Neuronal stem cell (in vitro differentiated cells): ENCODE measurements at regions not wholly inside any gene's neighbourhood (a gene's known extent, or its start where the extent isn't known, plus 50 kb on each side); places are given as distances from the start of the nearest gene placed in this dataset.

Experiments used
- DNase-seq: peaks from one replicate; pipeline ENCODE4 v3.0.0-alpha.2; 2013; ENCODE audit warnings: low spot score
- H2AFZ ChIP-seq: one replicate; pipeline ENCODE4 v1.6.1; 2013; ENCODE audit warnings: mild to moderate bottlenecking, low read length, inconsistent platforms
- H2AK5ac ChIP-seq: 2 replicates; pipeline ENCODE4 v1.6.1; 2013; ENCODE audit warnings: low read depth, mild to moderate bottlenecking, inconsistent platforms, low read length, moderate library complexity, mixed read lengths
- H2BK120ac ChIP-seq: 2 replicates; pipeline ENCODE4 v1.6.1; 2013; ENCODE audit warnings: low read depth, mild to moderate bottlenecking, inconsistent platforms, low read length, moderate library complexity, mixed read lengths
- H2BK12ac ChIP-seq: one replicate; pipeline ENCODE4 v1.6.1; 2013; ENCODE audit warnings: low read length, inconsistent platforms
- H2BK15ac ChIP-seq: 2 replicates; pipeline ENCODE4 v1.6.1; 2013; ENCODE audit warnings: mild to moderate bottlenecking, low read length, inconsistent platforms, mixed read lengths
- H2BK5ac ChIP-seq: one replicate; pipeline ENCODE4 v1.6.1; 2013; ENCODE audit warnings: inconsistent platforms, mild to moderate bottlenecking, low read length, moderate library complexity
- H3K14ac ChIP-seq: one replicate; pipeline ENCODE4 v1.6.1; 2013; ENCODE audit warnings: low read length, inconsistent platforms
- H3K18ac ChIP-seq: 2 replicates; pipeline ENCODE4 v1.6.1; 2013; ENCODE audit warnings: low read length, inconsistent platforms
- H3K23ac ChIP-seq: 2 replicates; pipeline ENCODE4 v1.6.1; 2013; ENCODE audit warnings: low read depth, mild to moderate bottlenecking, mixed read lengths, low read length, inconsistent platforms; ENCODE audit not compliant: poor library complexity
- H3K27ac ChIP-seq: replicated peaks from 3 replicates; pipeline ENCODE4 v1.5.1; 2013; ENCODE audit warnings: low read length, inconsistent platforms
- H3K27me3 ChIP-seq, 3 experiments: 2 replicates each; pipeline ENCODE4 v1.6.1; 2013; ENCODE audit warnings: low read length in 3 of 3, mild to moderate bottlenecking in 2 of 3, inconsistent platforms in 1 of 3, low read depth in 1 of 3, mixed read lengths in 1 of 3, moderate library complexity in 1 of 3; ENCODE audit not compliant: control insufficient read depth in 3 of 3, insufficient read depth in 3 of 3
- H3K36me3 ChIP-seq, 2 donors: replicated peaks in 1 of 2; 2 replicates each; pipeline ENCODE4 v1.6.1; 2013; ENCODE audit warnings: low read length in 2 of 2; ENCODE audit not compliant: control insufficient read depth in 2 of 2, insufficient read depth in 2 of 2
- H3K4ac ChIP-seq: 2 replicates; pipeline ENCODE4 v1.6.1; 2013; ENCODE audit warnings: inconsistent platforms, mild to moderate bottlenecking, low read length, moderate library complexity
- H3K4me1 ChIP-seq, 2 donors: 1 replicate in 1 of 2; 2 replicates in 1 of 2; pipeline ENCODE4 v1.6.1; 2013; ENCODE audit warnings: low read length in 2 of 2, low read depth in 1 of 2; ENCODE audit not compliant: control insufficient read depth in 2 of 2, insufficient read depth in 1 of 2
- H3K4me2 ChIP-seq: one replicate; pipeline ENCODE4 v1.6.1; 2013; ENCODE audit warnings: mild to moderate bottlenecking, low read length, inconsistent platforms; ENCODE audit not compliant: insufficient read depth, poor library complexity, severe bottlenecking
- H3K4me3 ChIP-seq, 2 donors: 2 replicates each; pipeline ENCODE4 v1.5.1; 2013; ENCODE audit warnings: low read length in 2 of 2, mild to moderate bottlenecking in 2 of 2, inconsistent platforms in 1 of 2, moderate library complexity in 1 of 2
- H3K79me1 ChIP-seq: one replicate; pipeline ENCODE4 v1.6.1; 2013; ENCODE audit warnings: low read depth, mild to moderate bottlenecking, inconsistent platforms, low read length, moderate library complexity
- H3K9ac ChIP-seq: one replicate; pipeline ENCODE4 v1.6.1; 2013; ENCODE audit warnings: mild to moderate bottlenecking, low read depth, low read length, inconsistent platforms; ENCODE audit not compliant: poor library complexity
- H3K9me3 ChIP-seq, 2 donors: replicated peaks in 1 of 2; 2 replicates each; pipeline versions ENCODE3 to v1.6.1; 2013; ENCODE audit warnings: low read length in 2 of 2, mild to moderate bottlenecking in 2 of 2, inconsistent platforms in 1 of 2, low read depth in 1 of 2, mixed read lengths in 1 of 2, moderate library complexity in 1 of 2; ENCODE audit not compliant: control insufficient read depth in 2 of 2, insufficient read depth in 1 of 2
- H4K8ac ChIP-seq: one replicate; pipeline ENCODE4 v1.6.1; 2013; ENCODE audit warnings: low read depth, mild to moderate bottlenecking, inconsistent platforms, low read length, moderate library complexity
- H4K91ac ChIP-seq: one replicate; pipeline ENCODE4 v1.6.1; 2013; ENCODE audit warnings: low read length, low read depth, mild to moderate bottlenecking, inconsistent platforms; ENCODE audit not compliant: poor library complexity
- WGBS, 2 donors: extraction: QIAGEN DNeasy Blood & Tissue Kit; methylation state at CpG; one replicate each; pipeline ENCODE4 v1.1.7; 2013; ENCODE audit warnings: missing lambda C conversion rate in 2 of 2, mixed read lengths in 1 of 2; ENCODE audit not compliant: insufficient read length in 2 of 2, insufficient replicate concordance in 1 of 2; ENCODE audit errors: extremely low coverage in 2 of 2; 5-methylcytosine and 5-hydroxymethylcytosine counted together

DNA sequence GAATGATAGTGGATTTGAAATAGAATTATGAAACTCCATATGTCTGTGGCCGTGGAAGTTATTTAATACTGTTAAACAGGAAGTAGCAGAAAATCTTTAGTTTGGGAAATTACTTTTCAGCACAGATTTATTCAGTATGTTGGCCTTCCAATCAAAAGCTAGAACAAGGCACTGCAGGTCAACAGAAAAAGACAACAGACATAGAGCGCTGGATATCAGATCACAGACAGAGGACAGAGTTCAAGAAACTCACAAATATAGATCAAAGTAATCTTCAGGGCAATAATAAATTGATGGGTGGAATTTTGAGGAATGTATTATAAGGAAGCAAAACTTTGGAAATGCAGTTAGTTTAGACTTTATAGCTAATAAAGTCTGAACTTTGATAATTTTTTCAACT is 159.5 kb upstream of the TMCO5A start:
- no peaks in the 10 kb centered on the region for H3K27me3 ChIP-seq
- no peaks in the 10 kb centered on the region for H3K9me3 ChIP-seq
- H2AK5ac ChIP-seq: no peak overlapping the region
- no peak overlapping the region for H2BK5ac ChIP-seq
- no peak overlapping the region for H3K23ac ChIP-seq
- no peak overlapping the region for H2BK15ac ChIP-seq
- no peak overlapping the region for H2BK12ac ChIP-seq
- no peaks in the 10 kb centered on the region for H3K79me1 ChIP-seq
- no peak overlapping the region for H4K8ac ChIP-seq
- H3K36me3 ChIP-seq: no peaks in the 10 kb centered on the region
- no peak overlapping the region for H3K27ac ChIP-seq
- H3K4me1 ChIP-seq: peaks cover 0 to 2% of the 10 kb centered on the region in 2 donors
- no peak overlapping the region for H2AFZ ChIP-seq
- H3K9ac ChIP-seq: no peak overlapping the region
- DNase-seq: no peak
- H3K18ac ChIP-seq: no peak overlapping the region
- no peak overlapping the region for H3K4me3 ChIP-seq
- WGBS, 2 donors: no CpG with 5 or more reads among the region's 2 CpGs
- no peak overlapping the region for H3K4ac ChIP-seq
- no peak overlapping the region for H4K91ac ChIP-seq
- H3K4me2 ChIP-seq: no peak overlapping the region
- H2BK120ac ChIP-seq: no peak overlapping the region
- H3K14ac ChIP-seq: no peak overlapping the region

DNA sequence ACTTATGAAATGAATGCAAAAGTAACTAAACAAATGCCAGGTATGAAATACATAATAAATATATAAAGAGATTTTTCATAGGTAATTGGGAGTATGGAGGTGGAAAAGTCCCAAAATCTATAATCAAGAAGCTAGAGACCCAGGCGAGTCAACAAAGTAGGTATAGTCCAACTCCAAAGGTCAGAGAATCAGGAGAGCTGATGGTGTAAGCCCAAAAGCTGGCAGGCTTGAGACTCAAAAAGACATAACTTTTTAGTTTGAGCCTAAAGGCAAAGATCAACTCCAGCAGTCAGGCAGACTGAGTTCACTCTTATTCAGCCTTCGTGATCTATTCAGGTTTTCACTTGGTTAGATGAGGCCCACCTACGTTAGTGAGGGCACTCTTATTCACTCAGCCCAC is 157.4 kb upstream of the TMCO5A start:
- H2BK5ac ChIP-seq: no peak overlapping the region
- H3K4me1 ChIP-seq: no peaks in the 10 kb centered on the region
- no peak overlapping the region for H4K8ac ChIP-seq
- no peak overlapping the region for H3K4ac ChIP-seq
- no peak overlapping the region for H4K91ac ChIP-seq
- no peak overlapping the region for H2BK12ac ChIP-seq
- DNase-seq: no peak
- no peak overlapping the region for H3K4me2 ChIP-seq
- H3K27me3 ChIP-seq: no peaks in the 10 kb centered on the region
- H2BK120ac ChIP-seq: no peak overlapping the region
- H3K9ac ChIP-seq: no peak overlapping the region
- H3K36me3 ChIP-seq: no peaks in the 10 kb centered on the region
- H3K9me3 ChIP-seq: no peaks in the 10 kb centered on the region
- no peak overlapping the region for H3K23ac ChIP-seq
- H3K79me1 ChIP-seq: no peaks in the 10 kb centered on the region
- H3K14ac ChIP-seq: no peak overlapping the region
- WGBS, 2 donors: no CpG with 5 or more reads among the region's 3 CpGs
- H2BK15ac ChIP-seq: no peak overlapping the region
- no peak overlapping the region for H3K4me3 ChIP-seq
- no peak overlapping the region for H2AK5ac ChIP-seq
- H3K18ac ChIP-seq: no peak overlapping the region
- no peak overlapping the region for H3K27ac ChIP-seq
- H2AFZ ChIP-seq: no peak overlapping the region

DNA sequence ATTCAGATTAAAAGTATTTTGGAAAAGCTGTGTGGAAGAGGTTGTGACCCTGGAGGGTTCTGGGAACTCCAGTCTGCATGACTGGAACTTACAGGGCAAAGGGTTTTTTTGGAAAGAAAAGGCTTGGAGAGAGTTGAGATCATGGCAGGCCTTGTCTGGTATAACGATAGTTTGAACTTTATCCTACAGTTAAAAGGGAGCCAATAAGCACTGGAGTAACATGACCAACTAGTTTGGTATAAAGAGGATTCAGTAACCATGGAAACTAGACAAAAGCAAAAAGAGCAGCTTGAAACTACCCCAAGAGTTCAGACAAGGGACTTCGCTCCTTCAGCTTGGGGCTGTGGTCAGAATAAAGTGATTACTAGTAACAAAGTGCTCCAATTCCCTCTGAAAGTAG is 151.2 kb upstream of the TMCO5A start:
- Histone ChIP-seq H3K18ac (no peak overlapping the region), H2BK15ac (no peak overlapping the region), H3K9ac (no peak overlapping the region), H3K4me2 (no peak overlapping the region), H3K4me1 (peaks cover 0 to 24% of the 10 kb centered on the region in 2 donors), H3K4me3 (no peak overlapping the region), H3K27ac (peak overlapping the region; percentile 6), H4K91ac (no peak overlapping the region), H3K23ac (no peak overlapping the region), H2BK120ac (no peak overlapping the region), H2BK12ac (no peak overlapping the region), H2AFZ (peak overlapping the region; percentile 60), H2BK5ac (no peak overlapping the region), H3K4ac (no peak overlapping the region), H4K8ac (no peak overlapping the region), H2AK5ac (no peak overlapping the region), H3K14ac (no peak overlapping the region), H3K9me3 (no peaks in the 10 kb centered on the region), H3K79me1 (no peaks in the 10 kb centered on the region), H3K27me3 (no peaks in the 10 kb centered on the region), H3K36me3 (no peaks in the 10 kb centered on the region)
- DNase-seq: peak; percentile 18
- no CpG with 5 or more reads among the region's 2 CpGs for WGBS, 2 donors

DNA sequence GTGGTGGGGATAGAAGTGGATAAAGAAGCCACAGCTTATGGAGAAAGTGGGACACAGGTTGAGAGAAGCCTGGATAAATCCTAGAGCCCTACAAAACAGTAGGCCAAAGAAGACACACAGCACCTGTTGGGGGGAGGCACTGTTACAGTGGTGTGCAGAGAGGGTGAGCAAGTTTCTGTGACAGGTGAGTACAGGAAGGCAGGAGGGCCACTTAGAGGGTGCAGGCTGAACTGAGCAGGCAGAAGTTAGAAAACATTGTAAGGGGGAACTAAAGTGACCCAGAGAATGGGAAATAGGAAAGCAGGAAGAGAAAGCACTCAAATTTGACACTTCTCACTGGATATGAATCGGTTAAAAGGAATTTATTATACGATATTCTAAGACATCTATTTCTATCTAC is 146.1 kb upstream of the TMCO5A start:
- Histone ChIP-seq H3K14ac (no peak overlapping the region), H3K27ac (no peak overlapping the region), H3K9me3 (no peaks in the 10 kb centered on the region), H3K18ac (no peak overlapping the region), H3K27me3 (no peaks in the 10 kb centered on the region), H4K8ac (peak overlapping the region; percentile 9), H2AFZ (no peak overlapping the region), H3K79me1 (no peaks in the 10 kb centered on the region), H2BK15ac (no peak overlapping the region), H3K4me2 (no peak overlapping the region), H2BK5ac (no peak overlapping the region), H2AK5ac (no peak overlapping the region), H4K91ac (no peak overlapping the region), H3K4me1 (peaks cover 0 to 13% of the 10 kb centered on the region in 2 donors), H2BK12ac (no peak overlapping the region), H3K4me3 (no peak overlapping the region), H3K36me3 (no peaks in the 10 kb centered on the region), H3K23ac (no peak overlapping the region), H3K9ac (no peak overlapping the region), H2BK120ac (no peak overlapping the region), H3K4ac (no peak overlapping the region)
- WGBS, 2 donors: no CpG with 5 or more reads among the region's 2 CpGs
- no peak for DNase-seq
